ENCODE measurements at regions not wholly inside any gene's neighbourhood (a gene's known extent, or its start where the extent isn't known, plus 50 kb on each side); places are given as distances from the start of the nearest gene placed in this dataset.

GRCh38 chr12:127054531-127054930 is 1212.4 kb upstream of the TMEM132C start:
- TF ChIP-seq CTCF (IDR thresholded peaks at IDR 0.05) (no peak), POLR2A (IDR thresholded peaks at IDR 0.05) (no peak)
